OCI-LY1 (cell line): ENCODE measurements at regions not wholly inside any gene's neighbourhood (a gene's known extent, or its start where the extent isn't known, plus 50 kb on each side); places are given as distances from the start of the nearest gene placed in this dataset.

Source experiments
- CTCF ChIP-seq: fragments of 200-600 bp; sonication (generic), shearing (Covaris generic); IDR thresholded peaks from 2 replicates; pipeline ENCODE4 v1.5.1; 2017; ENCODE audit warnings: mild to moderate bottlenecking, antibody characterized with exemption, low read length, moderate library complexity, mixed read lengths
- EZH2 ChIP-seq: fragments of 200-600 bp; sonication (generic), shearing (Covaris generic); IDR thresholded peaks from 2 replicates; pipeline ENCODE4 v1.8.0; 2017; ENCODE audit warnings: borderline replicate concordance, mixed run types, mild to moderate bottlenecking, antibody characterized with exemption, low read length, moderate library complexity, mixed read lengths

GRCh38 chr22:19614536-19614863 is 90.3 kb upstream of the CLDN5 start:
- TF ChIP-seq CTCF (no peak), EZH2 (no peak)
